Gastrocnemius medialis (tissue), 4 donors: ENCODE measurements at regions not wholly inside any gene's neighbourhood (a gene's known extent, or its start where the extent isn't known, plus 50 kb on each side); places are given as distances from the start of the nearest gene placed in this dataset.

Source experiments
- CTCF ChIP-seq, 5 experiments: fragments of 450-650 bp in 3 of 5; fragments of 200-600 bp in 2 of 5; sonication (generic) in 2 of 5; IDR thresholded peaks in 4 of 5; conservative IDR thresholded peaks in 1 of 5; 1 replicate in 4 of 5; 2 replicates in 1 of 5; pipeline ENCODE4 v1.5.1; 2016 to 2019; ENCODE audit warnings: antibody characterized with exemption in 5 of 5, mild to moderate bottlenecking in 3 of 5, moderate library complexity in 3 of 5
- POLR2A ChIP-seq, 2 donors: fragments of 450-650 bp; IDR thresholded peaks; one replicate each; pipeline ENCODE4 v1.6.1; 2017; ENCODE audit warnings: antibody characterized with exemption in 2 of 2, mild to moderate bottlenecking in 2 of 2, moderate library complexity in 2 of 2

GRCh38 chr17:72287586-72287985 lies 166.8 kb downstream of the SOX9 start:
- TF ChIP-seq CTCF (IDR thresholded peaks at IDR 0.05 in 4 of 5, conservative IDR thresholded peaks at IDR 0.05 in 1 of 5) (no peak), POLR2A (IDR thresholded peaks at IDR 0.05) (no peak)
